IPS-18c (cell line): ENCODE measurements at regions not wholly inside any gene's neighbourhood (a gene's known extent, or its start where the extent isn't known, plus 50 kb on each side); places are given as distances from the start of the nearest gene placed in this dataset.
"Not testable (repeated sequence)": the region's sequence is repeated elsewhere in the genome, so short reads cannot be mapped to it uniquely, and the experiment has no call there.

Source experiments
- H3K4me3 ChIP-seq: 2 replicates; pipeline ENCODE4 v1.7.0; 2013; ENCODE audit warnings: low read depth, mild to moderate bottlenecking, low read length, moderate library complexity; ENCODE audit not compliant: insufficient read depth
- H3K9me3 ChIP-seq: one replicate; pipeline ENCODE4 v1.6.1; 2013; ENCODE audit warnings: mild to moderate bottlenecking, low read length, moderate library complexity; ENCODE audit not compliant: control insufficient read depth, insufficient read depth

GRCh38 chr1:29628190-29628589 lies 391.9 kb downstream of the PTPRU start:
- Histone ChIP-seq H3K9me3 (no peaks in the 10 kb centered on the region), H3K4me3 (no peak overlapping the region)

GRCh38 chr1:29626726-29627125 lies 390.4 kb downstream of the PTPRU start:
- H3K4me3 ChIP-seq, result no peak overlapping the region
- peaks cover 2% of the 10 kb centered on the region for H3K9me3 ChIP-seq

GRCh38 chr1:29626066-29626465 lies 389.7 kb downstream of the PTPRU start:
- Histone ChIP-seq H3K9me3 (peaks cover 2% of the 10 kb centered on the region), H3K4me3 (no peak overlapping the region)

- peaks cover 2% of the 10 kb centered on the region for H3K9me3 ChIP-seq
These were observed 388.7 kb downstream of the PTPRU start for GRCh38 chr1:29625084-29625420.

GRCh38 chr1:29624320-29625083 lies 388.2 kb downstream of the PTPRU start:
- Histone ChIP-seq H3K4me3 (no peak overlapping the region), H3K9me3 (peaks cover 2% of the 10 kb centered on the region)

More at GRCh38 chr1:29625084-29625420, 388.7 kb downstream of the PTPRU start:
- no peak overlapping the region for H3K4me3 ChIP-seq

GRCh38 chr1:29623501-29623900 lies 387.2 kb downstream of the PTPRU start:
- peaks cover 2% of the 10 kb centered on the region for H3K9me3 ChIP-seq
- H3K4me3 ChIP-seq, result no peak overlapping the region

DNA sequence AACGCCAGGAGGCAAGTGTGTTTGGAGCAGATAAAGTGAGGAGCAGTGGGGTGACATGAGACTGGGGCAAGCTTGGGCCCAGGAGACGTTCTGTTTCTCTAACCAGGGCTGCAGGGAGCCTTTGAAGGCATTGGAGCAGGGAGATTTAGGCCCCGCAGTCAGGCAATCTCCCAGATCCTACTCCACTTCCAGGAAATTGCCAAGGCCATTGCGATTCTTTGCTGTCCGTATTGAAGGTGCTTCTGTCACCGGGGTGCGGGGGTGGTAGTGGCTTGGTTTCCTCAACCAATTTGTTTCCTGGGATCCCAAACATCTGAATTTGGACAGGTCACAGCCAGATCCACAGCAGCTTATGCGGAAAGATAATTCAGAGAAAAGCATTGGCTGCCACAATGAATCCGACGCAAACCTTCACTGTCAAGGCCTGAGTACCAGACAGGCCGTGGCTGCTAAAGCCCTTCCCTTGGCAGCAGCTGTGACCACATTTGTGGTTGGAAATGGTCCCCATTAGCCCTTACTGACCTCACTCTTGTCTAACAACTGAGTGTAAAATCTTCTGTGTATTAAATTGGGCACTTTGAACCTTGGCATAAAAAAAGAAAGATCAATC lies 385.6 kb downstream of the PTPRU start:
- Histone ChIP-seq H3K4me3 (no peak overlapping the region), H3K9me3 (peaks cover 2% of the 10 kb centered on the region)

DNA sequence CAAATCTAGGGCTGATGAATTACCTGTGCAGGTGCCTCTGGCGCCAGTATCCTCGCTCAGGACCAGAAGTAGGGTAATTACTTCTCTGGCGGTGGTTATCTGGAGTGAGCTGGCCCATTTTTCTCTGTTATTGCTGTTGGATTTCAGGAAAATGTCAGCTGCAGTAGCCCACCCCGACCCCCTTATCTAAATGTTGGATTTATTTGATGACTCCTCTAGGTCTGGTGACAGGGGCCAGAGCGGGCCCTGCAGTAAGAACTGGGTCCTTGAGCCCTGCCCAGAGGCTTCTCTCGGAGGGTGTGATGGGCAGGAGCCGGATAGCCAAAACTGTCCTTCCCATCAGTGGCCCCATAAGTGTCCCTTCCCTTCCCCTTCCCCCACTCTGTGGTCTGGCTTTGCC lies 384.3 kb downstream of the PTPRU start:
- no peak overlapping the region for H3K4me3 ChIP-seq
- H3K9me3 ChIP-seq, result peaks cover 2% of the 10 kb centered on the region

GRCh38 chr1:29607236-29607635 lies 370.9 kb downstream of the PTPRU start:
- H3K4me3 ChIP-seq, result no peak overlapping the region
- H3K9me3 ChIP-seq, result peaks cover 3% of the 10 kb centered on the region

DNA sequence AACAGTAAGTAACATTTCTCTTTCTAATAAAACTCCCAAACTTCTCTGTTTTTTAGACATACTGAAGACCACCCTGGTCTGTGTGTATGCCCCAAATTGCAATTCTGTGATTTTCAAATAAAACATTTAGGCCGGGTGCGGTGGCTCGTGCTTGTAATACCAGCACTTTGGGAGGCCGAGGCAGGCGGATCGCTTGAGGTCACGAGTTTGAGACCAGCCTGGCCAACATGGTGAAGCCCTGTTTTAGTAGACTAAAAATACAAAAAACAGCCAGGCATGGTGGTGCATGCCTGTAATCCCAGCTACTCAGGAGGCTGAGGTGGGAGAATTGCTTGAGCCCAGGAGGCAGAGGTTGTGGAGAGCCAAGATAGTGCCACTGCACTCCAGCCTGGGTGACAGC lies 368.5 kb downstream of the PTPRU start:
- H3K9me3 ChIP-seq, H3K4me3 ChIP-seq: not testable (repeated sequence)

DNA sequence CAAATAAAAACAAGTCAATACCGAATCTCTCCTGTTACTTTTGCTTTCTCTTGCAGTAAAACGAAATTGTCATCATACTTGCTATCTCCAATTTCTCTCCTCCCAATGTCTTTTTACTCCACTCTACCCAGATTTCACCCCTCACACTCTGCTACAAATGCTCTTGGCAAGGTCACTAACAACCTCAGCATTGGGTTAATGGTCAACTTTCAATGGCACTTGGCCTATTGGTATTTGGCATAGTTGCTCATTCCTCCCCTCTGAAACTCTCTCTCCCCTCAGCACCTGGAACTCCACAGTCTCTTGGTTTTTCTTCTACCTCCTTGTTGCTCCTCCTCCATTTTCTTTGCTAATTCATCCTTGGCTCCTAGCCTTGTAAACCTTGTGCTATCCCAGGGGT lies 367.3 kb downstream of the PTPRU start:
- H3K9me3 ChIP-seq, result peaks cover 3% of the 10 kb centered on the region
- H3K4me3 ChIP-seq, result no peak overlapping the region

DNA sequence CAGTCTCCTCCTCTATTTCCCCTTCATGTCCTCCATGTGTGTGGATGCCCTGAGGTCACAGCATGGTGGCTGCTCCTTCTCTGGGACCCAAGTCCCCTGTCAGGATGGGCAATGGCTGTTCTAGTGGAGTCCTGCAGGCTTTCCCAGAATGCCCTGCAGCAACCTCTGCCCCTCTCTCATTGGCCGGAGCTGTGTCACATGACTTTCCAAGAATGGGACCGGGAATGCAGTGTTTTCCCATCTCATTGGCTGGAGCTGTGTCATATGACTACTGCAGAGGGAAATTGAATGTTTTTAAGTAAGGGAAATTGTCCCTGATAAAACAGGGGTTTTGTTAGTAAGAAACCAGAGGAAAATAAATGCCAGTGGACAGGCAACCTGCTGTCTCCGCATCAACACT lies 365.9 kb downstream of the PTPRU start:
- Histone ChIP-seq H3K9me3 (no peaks in the 10 kb centered on the region), H3K4me3 (no peak overlapping the region)

GRCh38 chr1:29601021-29601420 lies 364.7 kb downstream of the PTPRU start:
- Histone ChIP-seq H3K4me3 (no peak overlapping the region), H3K9me3 (no peaks in the 10 kb centered on the region)

- no peaks in the 10 kb centered on the region for H3K9me3 ChIP-seq
- no peak overlapping the region for H3K4me3 ChIP-seq
These were observed 363.5 kb downstream of the PTPRU start for GRCh38 chr1:29599826-29600225.

DNA sequence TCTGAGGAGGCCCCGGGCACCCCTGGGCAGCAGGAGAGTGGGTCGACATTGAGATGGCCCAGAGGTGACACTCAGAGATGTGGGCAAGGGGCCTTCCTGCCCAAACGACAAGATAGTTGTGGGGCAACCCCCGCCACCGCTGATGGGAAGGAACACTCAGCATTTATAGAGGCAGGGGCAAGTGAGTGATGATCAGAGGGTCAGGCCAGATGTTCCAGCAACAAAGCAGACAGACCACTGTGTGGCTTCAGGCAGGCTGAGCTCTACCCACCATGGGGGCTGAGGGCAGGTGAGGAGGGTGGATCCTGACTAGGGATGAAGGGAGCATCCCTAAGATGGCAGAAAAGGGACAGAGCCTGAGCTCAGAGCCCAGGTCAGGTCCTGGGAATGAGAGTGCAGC lies 362.7 kb downstream of the PTPRU start:
- H3K9me3 ChIP-seq, result no peaks in the 10 kb centered on the region
- no peak overlapping the region for H3K4me3 ChIP-seq

DNA sequence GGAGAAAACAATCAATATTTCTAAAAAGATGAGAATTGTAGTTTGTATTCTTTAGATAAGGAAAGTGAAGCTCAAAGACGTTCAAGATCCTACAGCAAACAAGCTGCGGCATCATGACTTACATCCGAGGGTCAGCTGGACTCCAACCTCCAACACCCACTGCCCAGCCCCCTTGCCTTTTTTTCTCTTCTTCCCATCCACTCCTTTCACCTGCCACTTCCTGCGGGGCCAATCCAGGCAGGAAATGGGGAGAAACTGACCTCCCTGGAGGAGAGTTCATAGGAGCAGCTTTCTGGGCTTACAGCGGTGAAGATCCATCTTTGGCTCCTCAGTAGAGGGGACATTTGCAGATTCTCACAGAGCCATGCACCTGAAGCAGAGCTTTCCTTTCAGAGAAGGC lies 361.5 kb downstream of the PTPRU start:
- H3K9me3 ChIP-seq, result no peaks in the 10 kb centered on the region
- H3K4me3 ChIP-seq, result no peak overlapping the region

- no peak overlapping the region for H3K4me3 ChIP-seq
- no peaks in the 10 kb centered on the region for H3K9me3 ChIP-seq
These were observed 357.5 kb downstream of the PTPRU start for GRCh38 chr1:29593601-29594382.

DNA sequence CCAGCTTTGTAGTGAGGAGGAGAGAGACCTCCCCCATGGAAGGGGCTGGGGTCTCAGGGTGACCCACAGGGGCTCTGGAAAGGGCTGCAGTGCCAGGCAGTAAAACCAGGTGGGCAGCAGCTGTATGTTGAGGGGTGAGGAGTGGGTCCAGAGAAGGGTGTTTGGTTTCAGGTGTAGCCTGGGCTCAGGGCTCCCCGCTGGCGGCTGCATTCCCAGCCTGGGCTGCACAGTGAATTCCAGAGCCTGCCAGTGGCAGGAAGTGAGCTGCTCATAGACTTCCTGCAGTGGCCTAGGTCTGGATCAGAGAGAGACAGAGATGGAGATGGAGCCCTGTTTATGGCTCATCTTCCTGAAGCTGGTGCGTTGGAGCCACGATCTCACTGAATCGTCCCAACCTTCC lies 356.4 kb downstream of the PTPRU start:
- no peak overlapping the region for H3K4me3 ChIP-seq
- H3K9me3 ChIP-seq, result no peaks in the 10 kb centered on the region
